HG03025 (cell line): ENCODE measurements at regions not wholly inside any gene's neighbourhood (a gene's known extent, or its start where the extent isn't known, plus 50 kb on each side); places are given as distances from the start of the nearest gene placed in this dataset.

Source experiments
- ATAC-seq: cut with Tn5 transposase; IDR thresholded peaks from one replicate; pipeline ENCODE4 v1.9.1; 2021; ENCODE audit warnings: mild to moderate bottlenecking, moderate library complexity; ENCODE audit not compliant: unreplicated experiment, low FRiP score

DNA sequence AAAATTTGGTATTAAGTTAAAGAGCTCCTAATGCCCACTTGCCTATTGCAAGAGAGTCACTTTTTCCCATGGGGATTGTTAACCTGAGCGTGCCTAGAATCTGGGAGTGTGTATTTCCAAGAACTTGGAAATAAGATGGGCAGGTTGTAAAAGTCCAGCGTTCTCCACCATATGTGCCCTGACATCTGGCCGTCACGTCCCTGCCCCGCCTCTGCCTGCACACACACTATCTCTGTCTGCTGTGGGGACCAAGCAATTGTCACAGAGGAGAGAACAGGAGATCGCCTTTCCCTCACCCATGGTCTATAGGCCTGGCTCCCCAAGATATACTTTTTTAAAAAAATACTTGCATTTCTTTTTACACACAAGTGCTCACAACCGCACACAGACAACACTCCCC, 396.5 kb upstream of the PFKP start:
- no peak for ATAC-seq

DNA sequence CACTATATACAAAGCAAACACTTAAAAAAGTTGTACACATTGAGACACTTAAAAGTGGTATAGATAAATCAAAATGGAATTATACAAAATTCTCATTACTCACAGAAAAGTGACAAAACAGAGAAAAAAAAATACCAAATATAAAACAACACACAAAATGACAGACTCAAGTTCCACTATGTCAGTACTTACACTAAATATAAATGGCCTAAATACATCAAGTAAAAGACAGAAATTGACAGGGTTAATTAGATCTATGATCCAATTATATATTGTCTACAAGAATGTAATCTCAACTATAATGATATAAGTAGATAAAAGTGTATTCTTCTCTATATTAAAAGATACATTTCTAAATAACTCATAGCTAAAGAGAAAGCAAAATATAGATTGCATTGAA, 401.6 kb upstream of the PFKP start:
- ATAC-seq = no peak

DNA sequence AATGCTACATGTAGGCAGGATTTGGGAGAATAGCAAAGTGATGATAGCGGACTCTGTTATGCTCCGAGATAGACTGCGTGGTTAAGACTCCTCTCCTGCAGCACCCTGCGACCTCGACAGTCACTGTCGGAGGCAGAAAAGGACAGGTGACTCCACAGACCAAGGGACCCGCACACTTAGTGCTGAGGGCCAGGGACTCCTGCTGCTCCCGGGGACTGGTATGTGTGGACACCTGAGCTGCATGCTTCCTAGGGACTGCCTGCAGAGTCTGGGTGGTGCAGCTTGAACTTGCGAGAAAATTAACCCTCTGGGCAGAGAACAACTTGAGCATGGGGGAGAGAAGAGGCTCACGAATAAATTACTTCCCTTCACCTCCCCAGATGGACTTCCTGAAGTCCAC, 407.1 kb upstream of the PFKP start:
- ATAC-seq = no peak

DNA sequence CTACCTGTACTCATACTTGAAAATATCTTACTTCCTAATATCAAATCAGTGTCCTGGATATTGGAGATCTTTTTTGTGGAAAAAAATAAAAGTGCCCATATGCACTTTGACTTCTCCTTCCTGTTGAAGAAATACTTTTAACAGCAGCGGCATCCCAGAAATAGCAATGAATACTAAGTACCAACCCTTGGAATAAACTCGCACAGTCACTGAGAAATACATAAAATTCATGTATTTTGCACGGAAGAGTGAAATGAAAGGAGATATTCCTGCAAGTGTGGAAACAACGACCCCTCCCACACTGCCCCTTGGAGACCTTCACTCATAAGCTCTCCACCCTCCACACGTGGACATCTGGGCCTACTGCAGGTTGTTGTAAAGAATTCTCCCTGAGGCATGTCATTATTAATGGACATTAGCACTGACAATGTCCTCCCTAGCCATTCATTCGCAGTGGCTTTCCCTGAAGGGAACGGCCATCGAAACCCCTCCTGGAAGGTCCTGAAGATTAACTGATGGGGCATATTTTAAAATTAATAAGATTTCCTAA, 407.6 kb upstream of the PFKP start:
- no peak for ATAC-seq

DNA sequence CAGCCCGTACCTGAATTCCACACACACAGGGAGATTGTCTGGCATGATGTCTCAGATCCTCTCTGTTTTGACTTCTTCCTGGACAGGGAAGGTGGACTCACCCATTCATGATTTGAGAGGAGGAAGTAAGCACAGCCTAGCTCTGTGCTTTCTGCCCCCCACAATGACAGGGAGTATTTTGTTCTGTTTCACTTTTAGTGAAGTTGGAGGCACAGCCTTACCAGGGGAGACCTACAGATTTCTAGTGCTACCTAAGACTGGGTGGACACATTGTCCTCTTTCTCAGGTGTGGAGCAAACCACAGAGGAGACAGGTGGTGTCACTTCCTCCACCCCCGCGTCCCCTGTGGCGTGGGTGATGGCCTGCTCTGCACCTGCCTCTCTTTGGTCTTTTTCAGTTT, 408.6 kb upstream of the PFKP start:
- no peak for ATAC-seq

DNA sequence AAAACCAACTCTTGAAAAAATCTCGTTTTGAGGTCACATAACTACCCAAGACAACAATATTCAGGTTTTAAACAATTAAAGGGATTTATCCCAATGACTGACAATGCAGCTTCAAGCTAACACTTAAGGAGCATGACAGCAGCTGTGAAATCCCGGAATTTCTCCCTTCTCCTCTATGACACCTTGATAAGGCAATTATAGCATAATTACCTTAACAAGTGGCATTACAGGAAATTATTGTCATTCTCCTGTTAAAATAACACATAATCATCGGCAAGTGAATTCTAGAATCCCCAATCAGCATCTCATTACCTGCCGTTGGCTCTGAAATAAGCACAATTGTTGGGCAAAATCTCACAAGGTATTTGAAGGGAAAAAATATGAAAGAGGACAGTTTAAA, 417.0 kb upstream of the PFKP start:
- ATAC-seq = no peak

DNA sequence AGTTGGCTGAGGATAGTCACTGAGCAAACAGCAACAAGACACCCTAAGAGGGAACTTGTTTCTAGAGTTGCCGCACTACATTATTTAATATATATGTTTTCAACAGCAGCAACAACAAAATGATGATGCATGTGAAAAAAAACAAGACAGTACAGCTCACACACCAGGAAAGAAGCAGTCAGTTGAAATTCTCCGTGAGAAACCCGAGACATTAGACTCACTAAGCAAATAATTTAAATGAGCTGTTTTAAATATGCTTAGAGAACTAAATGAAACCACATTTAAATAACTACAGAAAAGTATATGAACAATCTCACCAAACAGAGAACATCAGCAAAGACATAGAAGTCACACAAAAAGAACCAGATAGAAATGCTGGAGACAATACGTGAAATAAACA, 426.3 kb upstream of the PFKP start:
- ATAC-seq = no peak

DNA sequence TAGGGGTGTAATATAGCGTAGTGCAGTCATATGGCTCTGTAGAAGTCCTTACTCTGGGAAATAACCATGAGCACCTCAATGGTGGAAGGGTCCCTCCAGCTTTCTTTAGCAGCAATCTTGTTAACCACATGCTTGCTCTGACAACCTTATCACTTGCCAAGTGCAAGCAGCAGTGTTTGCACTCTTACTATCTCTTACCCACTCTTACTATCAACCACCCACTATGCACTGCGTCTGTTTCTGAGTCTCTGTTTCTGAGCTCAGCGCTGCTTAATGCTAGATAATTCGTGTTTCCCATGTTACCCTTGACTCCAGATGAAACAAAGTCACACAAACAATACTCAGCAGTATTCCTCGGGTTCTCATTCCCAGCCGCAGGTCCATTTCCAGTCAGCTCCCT, 433.7 kb upstream of the PFKP start:
- ATAC-seq = no peak

DNA sequence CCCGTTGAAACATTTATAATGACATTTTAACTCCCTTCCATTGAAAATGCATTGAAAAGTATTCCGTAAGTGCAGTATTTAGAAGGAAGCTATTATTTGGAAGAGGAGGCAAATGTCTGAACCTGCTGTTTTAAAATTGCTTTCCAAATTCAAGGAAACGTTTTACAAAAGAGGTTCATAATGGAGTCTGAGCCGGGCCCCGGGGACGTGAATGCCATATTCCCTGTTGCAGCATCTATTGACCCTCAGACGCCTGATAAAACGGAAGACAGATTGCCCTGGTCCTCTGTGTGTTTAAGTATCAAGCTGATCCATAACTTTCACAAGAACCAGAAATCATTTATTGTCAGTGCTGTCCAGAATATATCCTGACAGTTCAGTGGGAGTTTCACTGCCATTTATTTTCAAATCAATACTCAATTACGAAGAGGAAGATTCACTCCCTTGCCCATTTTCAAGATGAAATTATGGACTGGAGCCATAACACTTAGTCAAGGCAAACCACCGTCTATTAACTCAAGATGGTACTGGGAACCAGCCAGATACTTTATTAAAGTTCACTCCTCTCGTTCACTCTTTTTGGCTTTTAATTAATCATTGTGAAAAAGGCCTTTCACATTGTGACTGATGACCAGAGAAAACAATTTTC, 435.7 kb upstream of the PFKP start:
- no peak for ATAC-seq

DNA sequence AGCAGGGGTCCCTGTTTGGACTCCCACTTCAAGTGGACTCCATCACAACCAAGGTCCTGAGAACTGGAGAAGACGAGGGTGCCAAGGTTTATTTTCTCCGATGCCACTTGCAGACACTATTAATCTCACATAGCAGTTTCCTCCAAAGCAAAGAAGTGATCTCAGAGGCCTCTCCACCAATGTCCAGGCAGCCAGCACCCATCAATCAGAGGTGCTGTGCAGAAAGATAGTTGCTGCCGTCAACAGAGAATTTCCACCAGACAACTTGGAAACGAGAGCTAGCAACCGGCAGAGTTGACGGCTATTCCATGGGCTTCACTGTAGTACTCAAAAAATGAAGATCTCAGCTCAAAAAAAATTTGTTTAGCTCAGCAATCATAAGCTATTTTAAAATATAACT, 438.6 kb upstream of the PFKP start:
- no peak for ATAC-seq

DNA sequence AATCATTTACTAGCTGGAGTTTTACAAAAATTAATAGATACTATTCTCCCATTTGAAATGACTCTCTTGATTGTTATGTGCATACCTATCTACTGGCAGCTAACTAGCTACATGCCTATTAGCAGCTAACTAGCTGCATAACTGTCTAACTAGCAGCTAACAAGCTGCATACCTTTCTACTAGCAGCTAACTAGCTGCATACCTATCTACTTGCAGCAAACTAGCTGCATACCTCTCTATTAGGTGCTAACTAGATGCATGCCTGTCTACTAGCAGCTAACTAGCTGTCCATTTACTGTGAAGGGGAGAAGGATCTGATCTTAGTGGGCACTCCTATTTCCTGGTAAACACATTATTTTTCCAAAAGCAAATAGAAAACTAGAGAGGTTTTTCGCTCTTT, 439.4 kb upstream of the PFKP start:
- ATAC-seq = no peak

DNA sequence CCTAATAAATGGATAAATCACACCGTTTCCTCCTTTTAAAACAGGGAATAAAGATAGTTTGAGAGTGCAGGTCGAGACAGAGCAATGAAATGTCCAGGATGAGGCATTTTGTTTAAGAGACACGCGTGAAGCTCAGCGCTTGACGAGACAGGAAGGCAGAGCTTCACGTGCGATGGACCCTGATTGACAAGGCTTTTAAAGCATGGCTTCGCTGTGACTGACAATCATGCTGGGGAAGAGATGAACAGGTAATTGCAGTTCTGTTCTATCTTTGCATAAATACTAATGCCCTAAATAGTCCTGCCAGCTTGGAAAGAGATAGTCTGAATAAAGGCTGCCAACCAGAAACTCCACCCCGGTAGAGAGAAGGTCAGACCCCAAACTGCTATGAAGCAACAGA, 442.3 kb upstream of the PFKP start:
- no peak for ATAC-seq

DNA sequence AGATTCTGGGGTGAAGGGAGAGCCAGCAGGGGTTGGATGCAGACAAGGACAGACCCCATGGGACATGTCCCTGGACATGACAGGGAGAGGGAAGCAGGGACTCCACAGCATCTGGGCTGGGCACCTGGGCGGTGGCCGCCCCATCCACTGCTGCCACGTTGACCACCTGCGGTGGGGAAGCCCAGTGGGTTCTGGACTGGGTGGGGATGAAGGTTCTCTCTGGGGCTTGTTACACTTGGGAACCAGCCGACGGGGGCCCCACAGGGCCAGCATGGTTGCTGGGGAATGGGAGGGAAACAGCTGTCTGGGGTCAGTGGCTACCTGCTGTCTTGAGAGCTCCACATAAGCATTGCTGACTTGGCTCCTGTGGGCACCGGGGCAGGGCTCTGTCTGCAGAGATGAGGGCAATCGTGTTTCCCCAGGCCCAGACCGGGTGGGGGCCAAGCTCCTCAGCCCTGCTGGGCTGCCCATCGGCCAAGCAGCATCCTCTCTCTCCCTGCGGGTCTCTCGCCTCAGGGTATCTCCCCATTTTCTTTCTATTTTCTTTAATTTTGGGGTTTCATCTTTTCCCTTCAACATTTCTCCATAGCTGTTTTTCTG, 443.6 kb upstream of the PFKP start:
- no peak for ATAC-seq

DNA sequence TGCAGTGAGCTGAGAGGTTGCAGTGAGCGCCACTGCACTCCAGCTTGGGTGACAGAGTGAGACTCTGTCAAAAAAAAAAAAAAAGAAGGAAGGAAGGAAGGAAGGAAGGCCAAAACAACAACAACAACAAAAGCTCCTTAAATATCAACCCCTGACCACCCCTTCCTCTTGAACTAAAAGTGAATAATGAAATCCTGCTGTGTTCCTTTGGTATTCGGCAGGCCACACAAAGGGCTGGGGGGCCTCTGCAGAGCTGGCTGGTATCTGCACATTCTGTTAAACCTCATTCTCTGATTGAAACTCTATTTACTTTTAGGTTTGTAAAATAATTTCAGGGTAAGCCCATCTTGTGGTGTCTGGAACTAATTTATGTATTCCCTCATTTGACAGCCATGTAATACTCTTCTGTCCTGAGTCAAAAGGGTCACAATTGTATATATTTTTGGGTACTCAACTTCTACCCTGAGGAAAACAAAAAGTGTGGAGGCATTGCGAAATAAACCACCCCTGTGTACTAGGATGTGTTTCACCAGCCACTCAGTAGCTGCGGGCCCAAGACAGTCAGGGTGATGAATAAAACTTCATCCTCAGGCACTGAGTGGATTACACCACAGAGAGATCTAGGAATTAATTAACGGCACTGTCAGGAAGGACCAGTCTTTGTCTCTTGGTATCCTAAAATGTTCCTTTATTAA, 446.4 kb upstream of the PFKP start:
- no peak for ATAC-seq

DNA sequence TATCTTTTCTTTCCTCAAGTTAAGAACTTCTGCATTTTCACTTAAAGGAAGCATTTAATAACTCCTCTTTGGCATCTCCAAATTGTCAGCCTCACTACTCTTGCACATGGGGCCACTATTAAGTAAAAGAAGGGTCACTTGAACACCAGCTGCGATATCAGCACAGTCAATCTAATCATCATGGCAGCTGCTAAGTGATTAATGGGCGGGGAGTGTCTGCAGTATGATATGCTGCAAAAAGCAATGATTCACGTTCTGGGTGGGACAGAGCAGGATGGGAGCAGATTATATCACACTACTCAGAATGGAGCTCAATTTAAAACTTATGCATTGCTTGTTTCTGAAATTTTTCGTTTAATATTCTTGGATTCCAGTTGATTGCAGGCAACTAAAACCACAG, 447.4 kb upstream of the PFKP start:
- ATAC-seq = no peak

DNA sequence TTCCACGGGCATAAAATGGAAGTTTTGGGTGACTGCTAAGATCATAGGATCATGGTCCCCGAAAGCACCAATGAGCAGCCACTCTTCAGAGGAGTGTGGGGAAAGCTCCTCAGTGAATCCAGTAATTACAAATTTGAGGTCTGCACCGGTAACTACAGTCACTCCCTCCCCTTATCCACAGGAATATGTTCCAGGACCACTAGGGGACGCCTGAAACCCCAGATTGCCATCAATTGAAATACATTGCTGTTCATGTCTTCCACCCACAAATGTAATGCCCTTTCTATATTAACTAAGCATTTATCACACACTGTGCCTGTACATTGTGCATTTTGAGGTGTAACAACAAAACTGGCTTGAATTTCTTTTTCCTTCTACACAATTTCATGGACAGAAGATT, 447.9 kb upstream of the PFKP start:
- ATAC-seq = no peak

DNA sequence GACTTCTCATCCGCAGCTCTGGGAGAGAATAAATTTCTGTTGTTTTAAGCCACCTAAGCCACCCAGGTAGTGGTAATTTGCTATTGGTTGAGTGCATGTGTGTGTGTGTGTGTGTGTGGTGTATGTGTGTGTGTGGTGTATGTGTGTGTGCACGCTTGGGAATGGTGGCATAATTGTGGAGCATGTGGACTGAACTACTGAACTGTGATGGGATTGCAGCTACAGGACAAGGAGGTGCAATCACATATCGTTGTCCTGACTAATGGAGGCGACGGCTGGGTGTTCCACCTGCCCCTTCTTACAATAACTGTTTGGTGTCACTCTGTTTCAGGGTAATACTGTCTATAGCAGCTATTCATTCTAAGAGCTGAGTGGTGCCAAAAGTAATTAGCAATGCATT, 448.7 kb upstream of the PFKP start:
- ATAC-seq = no peak

DNA sequence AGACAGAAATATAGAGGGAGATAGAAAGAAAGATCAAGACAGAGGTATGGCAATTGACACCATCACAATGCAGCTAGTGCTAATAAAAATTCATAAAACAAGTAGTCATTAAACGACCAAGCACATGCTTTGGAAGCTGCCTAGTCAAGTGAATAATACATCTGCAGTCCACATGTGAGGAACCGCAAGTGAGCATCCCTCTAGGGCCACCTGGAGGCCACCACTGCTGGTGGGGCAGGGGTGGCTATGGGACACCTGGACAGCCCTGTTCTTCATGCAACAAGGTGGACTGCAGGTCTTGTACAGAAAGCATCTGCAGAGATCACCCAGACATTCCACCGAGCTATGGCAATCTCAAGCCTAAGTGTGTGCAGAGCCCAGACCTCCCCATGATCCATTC, 451.1 kb upstream of the PFKP start:
- ATAC-seq = no peak

DNA sequence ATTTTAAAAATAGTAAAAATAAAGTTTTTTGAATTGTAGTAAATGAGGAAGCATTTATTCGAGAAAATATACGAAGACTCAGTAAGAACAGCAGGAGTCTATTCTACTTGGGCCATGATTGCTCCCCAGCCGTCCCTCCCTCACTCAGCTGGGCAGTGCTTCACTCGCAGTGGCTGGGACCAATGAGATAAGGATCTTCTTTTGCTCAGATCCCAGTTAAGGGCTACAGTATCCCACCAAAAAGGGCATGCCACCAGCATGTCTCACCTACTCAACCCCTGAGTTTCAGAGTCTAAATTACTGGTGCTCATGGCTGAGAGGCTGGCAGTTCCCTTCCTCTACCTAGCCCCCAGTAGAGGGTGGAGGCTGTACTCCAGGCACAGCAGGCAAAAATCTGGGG, 455.7 kb upstream of the PFKP start:
- ATAC-seq = no peak

DNA sequence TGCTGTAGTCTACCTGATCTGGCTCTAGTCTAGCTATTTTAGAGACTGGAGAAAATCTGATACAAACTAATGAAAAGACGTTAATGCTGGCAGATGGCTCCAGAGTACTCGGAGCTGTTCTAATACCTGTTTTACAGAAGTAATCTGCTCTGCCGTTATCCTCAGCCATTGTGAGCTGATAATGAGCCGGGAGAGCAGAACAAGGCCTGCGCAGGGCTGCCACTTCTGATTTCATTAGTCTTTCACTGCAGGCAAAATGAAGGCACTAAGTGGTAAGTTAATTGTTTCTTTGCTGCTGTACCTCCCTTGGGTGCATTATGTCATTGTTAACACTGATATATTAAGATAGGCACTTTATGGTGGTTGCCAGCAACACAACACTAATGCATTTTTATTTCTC, 456.4 kb upstream of the PFKP start:
- no peak for ATAC-seq

DNA sequence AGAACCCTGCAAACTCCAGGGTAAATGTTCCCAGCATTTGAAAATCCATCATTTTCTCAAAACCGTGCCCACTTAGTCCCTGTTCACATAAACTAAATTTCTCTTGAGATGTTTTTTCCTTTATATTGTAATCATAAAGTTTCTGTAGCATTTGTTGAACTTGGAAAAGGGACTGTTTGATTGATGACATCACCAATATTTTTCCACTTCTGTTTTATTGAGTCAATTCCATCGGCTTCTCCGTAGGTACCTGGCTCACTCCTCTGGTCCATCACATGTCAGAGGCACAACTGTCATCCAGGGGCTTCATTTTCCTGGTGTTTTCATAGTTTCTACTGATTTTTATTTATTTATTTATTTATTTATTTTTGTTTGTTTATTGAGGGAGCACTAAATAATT, 462.5 kb upstream of the PFKP start:
- ATAC-seq = no peak

DNA sequence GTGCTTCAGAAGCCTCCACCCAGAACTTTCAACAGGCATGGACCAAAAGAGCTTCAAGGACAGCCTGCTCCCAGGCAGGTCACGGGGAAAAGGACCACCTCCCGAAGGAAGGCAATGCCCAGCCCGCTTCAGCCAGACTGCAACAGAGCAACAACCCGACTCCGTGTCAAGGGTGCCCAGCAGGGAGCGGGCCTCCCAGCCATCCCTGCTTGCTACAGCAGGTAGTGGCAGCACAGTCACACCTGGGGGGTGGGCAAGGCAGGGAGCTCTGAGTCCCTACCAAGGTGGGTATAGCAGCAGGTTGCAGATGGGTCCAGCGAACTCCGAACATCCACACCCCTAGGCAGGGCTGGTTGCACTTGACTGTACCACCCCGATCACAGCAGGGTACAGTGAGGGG, 467.8 kb upstream of the PFKP start:
- ATAC-seq = no peak
